KBM-7 (cell line): ENCODE measurements at regions not wholly inside any gene's neighbourhood (a gene's known extent, or its start where the extent isn't known, plus 50 kb on each side); places are given as distances from the start of the nearest gene placed in this dataset.

Experiments used
- DNase-seq: peaks from one replicate; pipeline ENCODE4 v3.0.0-alpha.2; 2015
- in situ Hi-C: fragments of 300-500 bp; cut with MboI; formaldehyde crosslinking; loops from 2 replicates; pipeline ENCODE4 v1.14.3; 2020; ENCODE audit warnings: low sequenced_read_pairs, low pct_unique_long_range_greater_than_20kb, mixed read lengths

- in situ Hi-C loops: no loop called here
Observed at GRCh38 chr14:85953265-85953664, 423.3 kb downstream of the FLRT2 start.

GRCh38 chr14:85948153-85948552 lies 418.2 kb downstream of the FLRT2 start:
- in situ Hi-C loops: no loop called here
- DNase-seq: peak; percentile 65

More at GRCh38 chr14:85953265-85953664, 423.3 kb downstream of the FLRT2 start:
- DNase-seq: no peak

- in situ Hi-C loops: no loop called here
Observed at GRCh38 chr14:85947461-85948139, 417.7 kb downstream of the FLRT2 start.

GRCh38 chr14:85943192-85943591 lies 413.2 kb downstream of the FLRT2 start:
- in situ Hi-C loops: no loop called here
- DNase-seq: no peak

More at GRCh38 chr14:85947461-85948139, 417.7 kb downstream of the FLRT2 start:
- DNase-seq: no peak

DNA sequence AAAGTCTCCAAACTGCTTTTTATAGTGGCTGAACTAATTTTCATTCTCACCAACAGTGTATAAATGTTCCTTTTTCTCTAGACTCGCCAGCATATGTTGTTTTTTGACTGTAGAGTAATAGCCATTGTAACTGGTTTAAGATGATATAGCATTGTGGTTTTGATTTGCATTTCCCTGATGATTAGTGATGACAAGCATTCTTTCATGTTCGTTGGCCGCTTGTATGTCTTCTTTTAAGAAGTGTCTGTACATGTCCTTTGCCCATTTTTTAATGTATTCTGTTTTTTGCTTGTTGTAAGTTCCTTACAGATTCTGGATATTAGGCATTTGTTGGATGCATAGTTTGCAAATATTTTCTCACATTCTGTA lies 404.9 kb downstream of the FLRT2 start:
- DNase-seq: no peak
- in situ Hi-C loops: no loop called here

DNA sequence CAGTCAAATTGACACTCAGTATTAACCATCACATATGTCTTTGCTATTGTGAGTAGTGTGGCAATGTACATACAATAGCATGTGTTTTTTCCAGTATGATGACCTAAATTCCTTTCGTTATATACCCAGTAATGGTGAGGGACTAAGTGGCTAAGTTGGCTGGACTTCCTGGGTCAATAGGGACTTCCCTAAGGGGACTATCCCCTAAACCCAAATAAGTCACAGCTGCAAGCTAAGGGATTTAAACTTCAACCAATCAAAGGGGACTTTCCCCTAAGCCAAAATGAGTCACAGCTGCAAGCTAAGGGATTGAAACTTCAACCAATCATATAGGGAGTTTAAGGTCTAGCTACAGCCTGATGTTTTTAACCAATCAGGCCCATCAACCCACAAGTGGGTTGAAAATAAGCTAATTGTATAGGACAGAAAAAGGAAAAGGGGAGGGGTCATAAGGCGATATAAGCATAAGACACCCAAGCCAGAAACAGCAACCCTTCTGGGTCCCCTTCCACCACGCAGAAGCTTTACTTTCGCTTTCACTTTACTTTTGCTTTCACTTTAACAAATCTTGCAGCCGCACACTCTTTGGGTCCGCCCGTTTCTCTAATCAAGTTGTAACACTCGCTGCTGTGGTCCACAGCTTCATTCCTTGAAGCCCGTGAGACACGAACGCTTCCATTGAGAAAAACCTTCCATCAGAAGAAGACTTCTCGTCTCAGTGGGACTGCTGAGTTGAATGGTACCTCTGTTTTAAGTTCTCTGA lies 404.4 kb downstream of the FLRT2 start:
- in situ Hi-C loops: no loop called here
- peak; percentile 88 for DNase-seq

DNA sequence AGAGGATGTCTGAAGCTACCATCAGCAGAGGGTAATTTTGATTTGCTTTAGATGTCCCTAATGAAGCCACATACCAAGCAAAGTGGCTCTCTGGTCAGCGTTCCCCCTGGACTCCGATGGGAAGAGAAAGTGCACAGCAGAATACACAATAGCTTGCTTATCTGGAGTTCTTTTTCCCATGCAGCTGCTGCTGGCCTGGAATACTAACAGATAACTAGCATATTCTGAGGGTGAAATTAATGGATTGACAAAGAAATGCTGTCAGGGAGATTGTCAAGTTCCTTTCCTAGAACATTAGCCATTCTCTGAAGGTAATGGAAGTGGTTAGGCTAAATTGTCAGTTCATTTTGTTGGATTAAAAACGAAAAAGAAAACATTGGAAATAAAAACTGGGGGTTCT lies 391.3 kb downstream of the FLRT2 start:
- no peak for DNase-seq
- in situ Hi-C loops: no loop called here

- in situ Hi-C loops: no loop called here
Observed at GRCh38 chr14:85917716-85918115, 387.8 kb downstream of the FLRT2 start.

GRCh38 chr14:85915711-85916110 lies 385.8 kb downstream of the FLRT2 start:
- DNase-seq: no peak
- in situ Hi-C loops: no loop called here

More at GRCh38 chr14:85917716-85918115, 387.8 kb downstream of the FLRT2 start:
- DNase-seq: no peak

- in situ Hi-C loops: no loop called here
- no peak for DNase-seq
Observed at GRCh38 chr14:85912141-85912540, 382.2 kb downstream of the FLRT2 start.

- DNase-seq: no peak
- in situ Hi-C loops: no loop called here
Observed at GRCh38 chr14:85911044-85911443, 381.1 kb downstream of the FLRT2 start.

- no peak for DNase-seq
- in situ Hi-C loops: no loop called here
Observed at GRCh38 chr14:85909581-85909980, 379.6 kb downstream of the FLRT2 start.

GRCh38 chr14:85907536-85907935 lies 377.6 kb downstream of the FLRT2 start:
- no peak for DNase-seq
- in situ Hi-C loops: no loop called here

DNA sequence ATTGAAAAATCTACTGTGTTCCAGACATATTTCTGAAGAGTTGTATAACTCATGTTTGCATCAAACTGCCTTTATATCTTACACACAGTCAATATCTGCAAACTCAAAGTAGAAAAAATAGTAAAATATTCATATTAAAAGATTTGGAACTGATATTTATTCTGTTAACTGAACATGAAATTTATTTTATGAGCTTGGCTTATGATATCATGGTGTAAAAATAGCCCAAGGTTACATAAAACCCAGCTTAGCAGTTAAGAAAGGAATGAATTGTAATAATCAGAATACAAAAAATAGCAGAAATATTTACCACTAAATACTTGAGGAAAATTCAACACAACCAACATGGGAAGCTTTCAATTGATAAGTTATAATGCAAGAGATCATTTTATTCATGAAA lies 367.9 kb downstream of the FLRT2 start:
- in situ Hi-C loops: no loop called here
- no peak for DNase-seq

- DNase-seq: no peak
- in situ Hi-C loops: no loop called here
Observed at GRCh38 chr14:85895603-85896002, 365.7 kb downstream of the FLRT2 start.

DNA sequence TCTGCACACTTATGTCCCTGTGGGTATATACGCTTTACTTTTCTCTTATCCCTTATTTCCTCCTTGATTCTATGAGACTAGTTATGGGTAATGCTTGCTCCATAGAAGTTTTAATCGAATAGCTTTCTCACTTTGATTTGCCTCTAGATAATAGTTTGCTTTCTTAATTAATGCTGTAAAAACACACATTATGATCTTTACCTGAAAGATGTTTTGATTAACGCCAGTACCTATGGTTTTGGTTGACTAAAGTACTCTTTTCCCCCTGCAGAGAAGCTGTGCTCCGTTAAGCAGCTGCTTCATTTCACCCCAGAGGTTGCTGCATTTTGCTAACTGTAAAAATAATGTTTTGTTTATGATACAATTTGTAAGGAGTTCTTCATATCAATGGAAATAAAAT lies 362.3 kb downstream of the FLRT2 start:
- DNase-seq: no peak
- in situ Hi-C loops: no loop called here

DNA sequence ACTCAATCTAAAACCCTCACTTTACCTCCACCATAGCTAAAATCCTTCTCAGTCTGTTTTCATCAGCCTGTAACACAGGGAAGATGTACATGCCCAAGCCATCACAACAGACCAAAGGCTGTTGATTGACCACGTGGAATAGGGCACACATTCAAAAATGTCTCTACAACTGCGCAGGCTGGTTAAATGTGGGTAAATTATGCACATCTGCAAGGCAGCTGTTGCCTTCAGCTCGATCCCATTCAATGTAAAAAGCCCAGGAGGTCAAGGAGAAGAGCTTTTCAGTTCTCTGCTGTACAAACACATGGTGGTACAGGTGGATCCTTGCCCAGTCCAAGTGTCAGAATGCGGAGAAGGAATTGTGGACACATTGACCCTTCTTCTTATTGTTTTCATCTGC lies 354.0 kb downstream of the FLRT2 start:
- DNase-seq: no peak
- in situ Hi-C loops: no loop called here

DNA sequence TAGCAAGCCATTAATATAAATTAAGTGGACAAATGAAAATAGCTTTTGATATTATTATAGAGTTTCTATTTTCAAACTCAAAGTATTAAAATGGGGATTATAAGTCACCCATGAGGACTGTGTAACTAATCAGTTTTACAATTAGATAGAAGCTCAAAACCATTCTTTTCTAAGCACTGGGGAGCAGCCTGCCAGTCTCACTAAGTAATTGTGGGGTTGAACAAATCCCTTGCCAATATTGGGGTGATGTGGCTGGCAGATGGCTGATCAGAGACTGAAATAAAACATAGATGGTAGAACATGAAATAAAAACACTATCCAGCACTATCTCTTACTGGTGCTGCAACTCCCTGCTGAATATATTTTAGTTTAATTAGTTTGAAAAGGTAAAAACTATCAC lies 353.2 kb downstream of the FLRT2 start:
- in situ Hi-C loops: no loop called here
- no peak for DNase-seq

DNA sequence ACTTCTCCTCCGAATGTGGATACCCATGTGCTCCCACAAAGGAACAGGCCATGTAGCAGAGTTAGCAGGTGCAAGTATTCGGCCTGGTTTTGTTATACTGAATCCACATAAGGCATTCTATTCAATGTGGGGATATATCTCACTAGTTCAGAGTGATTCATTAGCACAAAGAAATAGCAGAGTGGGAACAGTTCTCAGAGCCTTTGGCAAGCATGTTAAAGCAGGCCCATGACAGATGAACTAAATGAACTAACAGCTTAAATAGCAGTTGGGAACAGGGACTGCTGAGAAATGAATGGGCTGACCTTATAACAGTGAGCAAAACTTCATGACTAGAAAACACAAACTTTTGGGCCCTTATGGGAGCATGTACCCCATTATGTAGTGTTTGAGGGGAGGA lies 352.0 kb downstream of the FLRT2 start:
- DNase-seq: no peak
- in situ Hi-C loops: no loop called here

DNA sequence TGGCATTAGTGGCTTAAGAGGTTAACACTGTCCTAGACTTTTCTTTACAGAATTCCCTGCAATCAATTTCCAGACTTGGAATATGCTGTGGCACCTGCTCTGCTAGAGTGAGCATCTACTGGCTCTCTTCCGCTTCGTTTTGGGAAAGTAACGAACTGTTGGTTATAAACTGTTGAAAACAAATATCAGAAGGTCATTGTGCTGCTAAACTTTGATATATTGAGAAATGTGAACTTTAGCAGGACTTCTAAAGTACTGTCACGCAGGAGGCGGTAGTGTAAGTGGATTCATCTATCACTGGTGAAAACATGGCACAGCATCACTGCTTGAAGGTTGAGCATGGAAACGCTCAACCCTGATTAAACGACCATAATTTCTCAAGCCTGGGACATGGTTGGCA lies 348.9 kb downstream of the FLRT2 start:
- in situ Hi-C loops: no loop called here
- DNase-seq: no peak

DNA sequence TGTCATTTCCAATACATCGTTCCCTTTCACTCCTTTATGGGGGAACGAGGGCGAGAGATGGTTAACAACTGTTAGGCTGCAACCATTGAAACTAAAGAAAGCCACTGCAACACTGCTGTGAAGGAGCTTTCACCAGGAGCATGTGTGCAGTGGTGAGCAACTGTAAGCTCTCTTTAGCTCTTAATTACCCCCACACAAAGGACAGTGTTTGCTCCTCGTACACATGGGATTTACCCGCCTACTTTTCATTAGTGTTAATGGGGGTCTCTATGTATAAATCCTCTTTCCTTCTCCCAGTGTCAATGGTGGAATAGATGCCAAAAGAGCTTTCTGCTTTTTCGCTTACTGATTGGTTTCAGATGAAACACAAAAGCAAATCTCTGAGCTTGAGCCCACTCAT lies 343.1 kb downstream of the FLRT2 start:
- no peak for DNase-seq
- in situ Hi-C loops: no loop called here
